Lower lobe of right lung (tissue), 2 donors: ENCODE measurements at regions not wholly inside any gene's neighbourhood (a gene's known extent, or its start where the extent isn't known, plus 50 kb on each side); places are given as distances from the start of the nearest gene placed in this dataset.

ENCODE experiments used
- ATAC-seq, 2 donors: fragments of 200-7000 bp; cut with Tn5 transposase; one replicate each; pipeline ENCODE4 v1.9.1; 2020 to 2022; ENCODE audit warnings: mild to moderate bottlenecking in 2 of 2, moderate library complexity in 2 of 2
- DNase-seq: peaks from one replicate; pipeline ENCODE4 v3.0.0-alpha.2; 2020
- H3K27ac ChIP-seq: fragments of 200-600 bp; one replicate; pipeline ENCODE4 v1.8.0; 2022
- H3K27me3 ChIP-seq: fragments of 200-600 bp; one replicate; pipeline ENCODE4 v1.8.0; 2022; ENCODE audit warnings: low read depth
- H3K36me3 ChIP-seq: fragments of 200-600 bp; one replicate; pipeline ENCODE4 v1.8.0; 2022; ENCODE audit warnings: mild to moderate bottlenecking
- H3K4me1 ChIP-seq: fragments of 200-600 bp; one replicate; pipeline ENCODE4 v1.8.0; 2022
- H3K4me3 ChIP-seq: fragments of 200-600 bp; one replicate; pipeline ENCODE4 v1.8.0; 2022; ENCODE audit warnings: mild to moderate bottlenecking
- H3K9me3 ChIP-seq: fragments of 200-600 bp; one replicate; pipeline ENCODE4 v1.8.0; 2022
- CTCF ChIP-seq: fragments of 200-600 bp; IDR thresholded peaks from one replicate; pipeline ENCODE4 v1.8.0; 2022; ENCODE audit warnings: antibody characterized with exemption, mild to moderate bottlenecking
- intact Hi-C: fragments of 100-400 bp; cut with DNase I; formaldehyde crosslinking; loops from one replicate; pipeline ENCODE4 v1.11.0; 2022
- donor health status: DM: no; HTN: yes; CAD: no; lungs with severe emphysema.

GRCh38 chr1:78286686-78287085 lies 204.1 kb upstream of the PTGFR start:
- peak; percentile 39 to 60 for ATAC-seq

DNA sequence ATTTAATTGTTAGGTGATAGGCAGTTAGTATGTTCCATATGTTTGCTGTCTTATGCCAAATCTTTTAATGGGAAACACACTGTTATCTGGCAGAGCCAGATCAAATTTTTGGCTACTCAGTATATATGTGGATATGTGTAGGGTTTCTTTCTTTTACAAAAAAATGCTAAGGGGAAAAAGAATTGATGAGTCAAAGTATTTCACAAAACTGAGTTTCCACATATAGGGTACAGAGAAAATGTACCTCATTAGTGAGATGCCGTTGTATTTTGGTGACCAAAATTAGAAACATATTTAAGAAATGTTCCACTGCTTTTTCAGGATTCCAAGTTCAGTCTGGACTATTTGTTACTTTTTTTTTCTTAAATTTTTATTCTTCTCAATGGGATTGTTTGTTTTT lies 201.2 kb upstream of the PTGFR start:
- intact Hi-C loops, result no loop called here
- ATAC-seq, result no peak
- H3K4me3 ChIP-seq, result no peak overlapping the region

More at GRCh38 chr1:78286686-78287085, 204.1 kb upstream of the PTGFR start:
- TF ChIP-seq CTCF, result no peak
- no peak overlapping the region for H3K27ac ChIP-seq
- H3K27me3 ChIP-seq, result no peaks in the 10 kb centered on the region
- no peaks in the 10 kb centered on the region for H3K9me3 ChIP-seq
- no peak overlapping the region for H3K4me3 ChIP-seq
- H3K4me1 ChIP-seq, result no peaks in the 10 kb centered on the region
- no peak for DNase-seq
- intact Hi-C loops, result no loop called here
- no peaks in the 10 kb centered on the region for H3K36me3 ChIP-seq

GRCh38 chr1:78291418-78291817 lies 199.4 kb upstream of the PTGFR start:
- intact Hi-C loops, result no loop called here
- H3K36me3 ChIP-seq, result no peaks in the 10 kb centered on the region
- ATAC-seq, result no peak

More for the DNA sequence above, 201.2 kb upstream of the PTGFR start:
- no peak for TF ChIP-seq CTCF
- no peak for DNase-seq
- Histone ChIP-seq H3K27me3 (no peaks in the 10 kb centered on the region), H3K9me3 (no peaks in the 10 kb centered on the region), H3K27ac (no peak overlapping the region), H3K36me3 (no peaks in the 10 kb centered on the region), H3K4me1 (no peaks in the 10 kb centered on the region)

DNA sequence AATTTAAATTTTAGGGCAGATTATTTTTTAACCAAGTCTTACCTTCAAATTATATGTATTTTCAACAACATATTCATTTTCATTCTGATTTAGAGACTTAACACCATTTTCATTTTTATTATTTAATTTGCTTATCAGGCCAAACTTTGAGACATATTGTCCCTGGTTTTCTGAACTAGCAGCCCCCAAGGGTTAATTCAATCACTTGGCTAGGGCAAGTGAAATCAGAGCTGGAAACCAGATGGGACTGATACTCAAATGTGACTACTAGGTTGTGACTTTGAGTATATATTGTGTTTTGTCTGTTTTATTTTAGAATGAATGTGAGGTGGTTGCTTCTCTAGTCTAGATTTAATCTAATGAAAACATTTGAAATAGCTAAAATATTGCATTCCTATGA lies 198.9 kb upstream of the PTGFR start:
- no peak for TF ChIP-seq CTCF
- H3K9me3 ChIP-seq, result no peaks in the 10 kb centered on the region
- DNase-seq (no peak), ATAC-seq (no peak)
- no peaks in the 10 kb centered on the region for H3K27me3 ChIP-seq
- no peaks in the 10 kb centered on the region for H3K4me1 ChIP-seq
- H3K36me3 ChIP-seq, result no peaks in the 10 kb centered on the region
- no peak overlapping the region for H3K4me3 ChIP-seq
- intact Hi-C loops, result no loop called here
- H3K27ac ChIP-seq, result no peak overlapping the region

More at GRCh38 chr1:78291418-78291817, 199.4 kb upstream of the PTGFR start:
- Histone ChIP-seq H3K4me1 (no peaks in the 10 kb centered on the region), H3K27ac (no peak overlapping the region), H3K4me3 (no peak overlapping the region), H3K27me3 (no peaks in the 10 kb centered on the region), H3K9me3 (no peaks in the 10 kb centered on the region)
- no peak for TF ChIP-seq CTCF
- no peak for DNase-seq

- intact Hi-C loops, result no loop called here
- TF ChIP-seq CTCF, result no peak
- no peak for DNase-seq
- Histone ChIP-seq H3K27ac (no peak overlapping the region), H3K4me1 (no peaks in the 10 kb centered on the region), H3K27me3 (no peaks in the 10 kb centered on the region), H3K9me3 (no peaks in the 10 kb centered on the region), H3K4me3 (no peak overlapping the region), H3K36me3 (no peaks in the 10 kb centered on the region)
- ATAC-seq, result no peak
Observed at GRCh38 chr1:78292361-78292760, 198.4 kb upstream of the PTGFR start.

GRCh38 chr1:78297836-78298235 lies 192.9 kb upstream of the PTGFR start:
- Histone ChIP-seq H3K4me3 (no peak overlapping the region), H3K4me1 (no peaks in the 10 kb centered on the region), H3K36me3 (no peaks in the 10 kb centered on the region), H3K9me3 (no peaks in the 10 kb centered on the region), H3K27me3 (no peaks in the 10 kb centered on the region), H3K27ac (no peak overlapping the region)
- DNase-seq (no peak), ATAC-seq (no peak)
- intact Hi-C loops, result no loop called here
- no peak for TF ChIP-seq CTCF
